ENCODE measurements at regions not wholly inside any gene's neighbourhood (a gene's known extent, or its start where the extent isn't known, plus 50 kb on each side); places are given as distances from the start of the nearest gene placed in this dataset.

DNA sequence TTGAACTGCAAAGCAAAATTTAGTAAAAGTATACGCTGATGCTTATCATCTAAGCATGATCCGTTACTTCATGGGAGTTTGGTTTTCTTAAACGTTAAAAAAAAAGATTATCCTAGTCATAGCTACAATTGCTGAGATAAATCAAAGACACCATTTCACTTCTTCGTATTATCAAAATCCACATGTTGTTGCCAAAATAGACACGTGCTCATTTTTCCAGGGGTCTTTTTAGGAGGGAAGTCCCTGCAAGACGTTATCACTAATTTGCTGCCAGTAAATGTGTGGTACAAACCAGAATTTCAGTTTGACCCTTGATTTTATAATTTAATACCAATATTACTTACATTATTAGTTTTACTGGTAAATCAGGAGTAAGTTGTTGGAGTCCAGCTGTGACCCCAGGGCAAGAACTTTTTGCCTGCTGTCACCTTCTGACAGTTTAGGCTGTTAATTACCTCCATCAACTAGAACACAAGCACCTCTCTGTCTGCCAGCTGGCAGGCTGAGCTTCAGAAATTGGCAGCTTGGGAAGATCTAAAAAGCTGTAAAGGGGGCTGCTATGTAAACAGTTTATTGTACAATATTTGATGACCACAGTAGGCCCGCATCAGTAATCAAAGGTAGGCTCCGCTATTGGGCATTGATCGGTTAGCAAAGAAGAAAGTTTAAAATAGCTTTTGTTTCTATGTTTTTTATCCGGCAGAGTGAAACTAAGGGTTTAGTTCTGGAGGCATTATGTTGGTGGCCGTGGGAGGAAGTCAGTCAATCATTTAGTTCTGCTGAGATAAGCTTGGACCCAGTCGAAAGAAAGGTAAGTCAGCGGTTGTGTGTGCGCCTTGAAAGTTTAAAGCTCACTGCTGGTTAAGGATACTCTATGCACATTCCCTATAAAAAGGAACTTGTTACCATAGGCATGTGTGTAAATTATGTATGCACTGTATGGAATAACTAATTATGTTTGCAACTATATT, 196.4 kb downstream of the FBXO8 start:
- no peaks in the 10 kb centered on the region for H3K9me3 ChIP-seq
- H3K27ac ChIP-seq = no peak overlapping the region
- H3K27me3 ChIP-seq = no peaks in the 10 kb centered on the region
- intact Hi-C loops (cut with DNase I) = no loop called here
- no peaks in the 10 kb centered on the region for H3K36me3 ChIP-seq
- TF ChIP-seq, protein P1, sequence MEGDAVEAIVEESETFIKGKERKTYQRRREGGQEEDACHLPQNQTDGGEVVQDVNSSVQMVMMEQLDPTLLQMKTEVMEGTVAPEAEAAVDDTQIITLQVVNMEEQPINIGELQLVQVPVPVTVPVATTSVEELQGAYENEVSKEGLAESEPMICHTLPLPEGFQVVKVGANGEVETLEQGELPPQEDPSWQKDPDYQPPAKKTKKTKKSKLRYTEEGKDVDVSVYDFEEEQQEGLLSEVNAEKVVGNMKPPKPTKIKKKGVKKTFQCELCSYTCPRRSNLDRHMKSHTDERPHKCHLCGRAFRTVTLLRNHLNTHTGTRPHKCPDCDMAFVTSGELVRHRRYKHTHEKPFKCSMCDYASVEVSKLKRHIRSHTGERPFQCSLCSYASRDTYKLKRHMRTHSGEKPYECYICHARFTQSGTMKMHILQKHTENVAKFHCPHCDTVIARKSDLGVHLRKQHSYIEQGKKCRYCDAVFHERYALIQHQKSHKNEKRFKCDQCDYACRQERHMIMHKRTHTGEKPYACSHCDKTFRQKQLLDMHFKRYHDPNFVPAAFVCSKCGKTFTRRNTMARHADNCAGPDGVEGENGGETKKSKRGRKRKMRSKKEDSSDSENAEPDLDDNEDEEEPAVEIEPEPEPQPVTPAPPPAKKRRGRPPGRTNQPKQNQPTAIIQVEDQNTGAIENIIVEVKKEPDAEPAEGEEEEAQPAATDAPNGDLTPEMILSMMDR (IDR thresholded peaks at IDR 0.05) = no peak
- H3K4me1 ChIP-seq = no peaks in the 10 kb centered on the region
- ATAC-seq = no peak
- no peak overlapping the region for H3K4me3 ChIP-seq
- DNase-seq = no peak

DNA sequence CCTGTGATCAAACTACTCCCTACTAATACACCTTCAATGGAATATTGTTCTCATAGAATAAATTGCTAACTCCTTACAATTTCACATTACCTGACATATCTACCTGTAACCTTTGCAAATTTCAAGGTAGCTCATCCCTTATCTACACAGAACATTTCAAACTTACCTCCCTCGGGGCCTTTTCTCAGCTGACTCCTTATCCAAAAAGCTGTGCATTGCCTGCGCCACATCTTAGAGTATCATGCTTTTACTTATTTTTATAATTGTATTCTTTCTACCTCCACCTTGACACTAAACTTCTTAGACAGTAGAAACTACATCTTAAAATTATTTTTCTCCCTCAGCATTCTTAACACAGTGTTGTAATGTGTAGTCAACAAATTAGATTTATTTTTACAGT, 198.5 kb downstream of the FBXO8 start:
- Histone ChIP-seq H3K4me1 (no peaks in the 10 kb centered on the region), H3K4me3 (no peak overlapping the region), H3K27ac (no peak overlapping the region), H3K36me3 (no peaks in the 10 kb centered on the region), H3K27me3 (no peaks in the 10 kb centered on the region), H3K9me3 (no peaks in the 10 kb centered on the region)
- ATAC-seq (no peak), DNase-seq (no peak)
- TF ChIP-seq, protein P1 (IDR thresholded peaks at IDR 0.05) = no peak
- intact Hi-C loops (cut with DNase I) = no loop called here

DNA sequence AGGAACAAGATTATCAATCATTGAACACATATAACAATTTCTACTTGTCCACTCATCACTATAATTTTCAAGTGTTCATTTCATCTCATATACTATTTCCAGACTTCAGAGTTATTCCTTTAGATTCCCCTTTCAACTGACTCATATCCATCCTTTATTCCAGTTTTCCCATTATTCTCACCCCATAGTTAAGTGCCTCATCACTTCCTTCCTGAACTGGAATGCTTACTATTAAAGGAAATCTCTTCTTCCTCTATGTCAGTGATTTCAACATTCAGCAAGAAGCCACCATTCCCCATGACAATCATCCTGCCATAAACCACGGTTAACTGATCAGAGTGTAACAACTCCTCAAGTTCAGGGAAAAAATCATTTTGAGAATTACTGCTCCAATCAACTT, 198.9 kb downstream of the FBXO8 start:
- Histone ChIP-seq H3K9me3 (no peaks in the 10 kb centered on the region), H3K27ac (no peak overlapping the region), H3K4me1 (no peaks in the 10 kb centered on the region), H3K27me3 (no peaks in the 10 kb centered on the region), H3K4me3 (no peak overlapping the region), H3K36me3 (no peaks in the 10 kb centered on the region)
- TF ChIP-seq, protein P1 (IDR thresholded peaks at IDR 0.05) = no peak
- DNase-seq (no peak), ATAC-seq (no peak)
- intact Hi-C loops (cut with DNase I) = no loop called here

DNA sequence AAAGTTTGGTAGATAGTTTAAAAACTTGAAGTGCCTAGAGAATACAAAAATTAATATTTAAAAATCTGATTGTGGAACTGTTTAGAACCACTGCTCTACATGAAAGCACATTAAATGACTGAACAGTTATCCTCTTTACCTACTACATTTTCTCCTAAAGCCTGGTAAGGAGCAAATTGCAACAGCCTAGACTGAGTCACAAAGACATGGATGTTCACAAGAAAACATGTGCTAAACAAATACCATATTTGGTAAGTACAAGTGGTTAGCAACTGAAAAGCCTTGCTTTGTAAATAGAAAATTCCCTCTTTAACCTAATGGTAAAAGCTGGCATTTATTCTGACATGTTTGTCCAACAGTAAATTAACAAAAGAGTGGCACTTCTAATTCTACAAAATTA, 203.1 kb downstream of the FBXO8 start:
- Histone ChIP-seq H3K4me1 (no peaks in the 10 kb centered on the region), H3K36me3 (no peaks in the 10 kb centered on the region), H3K4me3 (no peak overlapping the region), H3K27me3 (no peaks in the 10 kb centered on the region), H3K9me3 (no peaks in the 10 kb centered on the region), H3K27ac (no peak overlapping the region)
- intact Hi-C loops (cut with DNase I) = no loop called here
- ATAC-seq (no peak), DNase-seq (no peak)
- TF ChIP-seq, protein P1 (IDR thresholded peaks at IDR 0.05) = no peak

DNA sequence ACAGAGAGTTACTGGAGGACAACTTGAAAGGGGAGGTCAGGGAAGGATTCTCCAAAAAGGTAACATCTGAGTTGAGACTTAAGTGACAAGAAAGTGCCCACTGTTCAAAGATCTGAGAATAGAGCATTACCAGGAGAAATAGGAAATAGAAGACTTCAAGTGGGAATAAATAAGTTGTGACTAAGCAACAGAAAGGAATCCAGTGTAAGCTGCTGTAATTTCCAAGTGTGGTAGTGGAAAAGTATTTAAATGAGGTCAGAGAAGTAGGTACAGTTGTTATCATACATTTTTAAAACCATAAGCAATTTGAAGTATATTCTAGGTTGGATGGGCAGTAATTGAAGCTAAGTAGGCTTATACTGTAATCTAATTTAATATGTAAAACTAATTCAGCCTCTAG, 211.9 kb downstream of the FBXO8 start:
- TF ChIP-seq, protein P1 (IDR thresholded peaks at IDR 0.05) = no peak
- Histone ChIP-seq H3K27me3 (no peaks in the 10 kb centered on the region), H3K27ac (no peak overlapping the region), H3K36me3 (no peaks in the 10 kb centered on the region), H3K4me1 (no peaks in the 10 kb centered on the region), H3K4me3 (no peak overlapping the region), H3K9me3 (no peaks in the 10 kb centered on the region)
- no peak for DNase-seq
- ATAC-seq = no peak
- intact Hi-C loops (cut with DNase I) = no loop called here
